ENCODE measurements at regions not wholly inside any gene's neighbourhood (a gene's known extent, or its start where the extent isn't known, plus 50 kb on each side); places are given as distances from the start of the nearest gene placed in this dataset.

DNA sequence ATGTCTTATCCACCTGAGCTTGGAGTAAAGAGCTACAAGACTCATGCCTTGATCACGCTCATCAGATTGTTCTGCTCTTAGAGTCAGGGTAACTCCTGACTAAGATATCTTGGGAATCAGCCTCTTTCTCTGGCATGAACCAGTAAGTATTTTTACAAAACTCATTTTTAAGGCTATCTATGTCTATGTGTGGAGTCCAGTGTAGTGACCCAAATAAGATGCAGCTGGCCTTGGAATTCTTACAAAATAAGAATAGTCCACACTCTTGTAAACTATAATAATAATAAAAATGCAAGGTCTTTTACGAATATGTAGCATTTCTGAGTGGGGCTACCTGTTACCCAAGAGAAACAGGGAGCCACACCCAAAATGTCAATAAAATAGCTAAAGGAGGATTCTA, 498.3 kb upstream of the SYT4 start:
- TF ChIP-seq, protein P1, sequence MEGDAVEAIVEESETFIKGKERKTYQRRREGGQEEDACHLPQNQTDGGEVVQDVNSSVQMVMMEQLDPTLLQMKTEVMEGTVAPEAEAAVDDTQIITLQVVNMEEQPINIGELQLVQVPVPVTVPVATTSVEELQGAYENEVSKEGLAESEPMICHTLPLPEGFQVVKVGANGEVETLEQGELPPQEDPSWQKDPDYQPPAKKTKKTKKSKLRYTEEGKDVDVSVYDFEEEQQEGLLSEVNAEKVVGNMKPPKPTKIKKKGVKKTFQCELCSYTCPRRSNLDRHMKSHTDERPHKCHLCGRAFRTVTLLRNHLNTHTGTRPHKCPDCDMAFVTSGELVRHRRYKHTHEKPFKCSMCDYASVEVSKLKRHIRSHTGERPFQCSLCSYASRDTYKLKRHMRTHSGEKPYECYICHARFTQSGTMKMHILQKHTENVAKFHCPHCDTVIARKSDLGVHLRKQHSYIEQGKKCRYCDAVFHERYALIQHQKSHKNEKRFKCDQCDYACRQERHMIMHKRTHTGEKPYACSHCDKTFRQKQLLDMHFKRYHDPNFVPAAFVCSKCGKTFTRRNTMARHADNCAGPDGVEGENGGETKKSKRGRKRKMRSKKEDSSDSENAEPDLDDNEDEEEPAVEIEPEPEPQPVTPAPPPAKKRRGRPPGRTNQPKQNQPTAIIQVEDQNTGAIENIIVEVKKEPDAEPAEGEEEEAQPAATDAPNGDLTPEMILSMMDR (IDR thresholded peaks at IDR 0.05 in 4 of 5, conservative IDR thresholded peaks at IDR 0.05 in 1 of 5): no peak
- no peak for TF ChIP-seq POLR2A (IDR thresholded peaks at IDR 0.05)
